Thyroid gland (tissue), 4 donors: ENCODE measurements at regions not wholly inside any gene's neighbourhood (a gene's known extent, or its start where the extent isn't known, plus 50 kb on each side); places are given as distances from the start of the nearest gene placed in this dataset.

Source experiments
- DNase-seq, 2 donors: peaks; one replicate each; pipeline ENCODE4 v3.0.0-alpha.2; 2019
- H3K27ac ChIP-seq, 3 donors: fragments of 200-600 bp; sonication (generic); 1 replicate in 2 of 3; 2 replicates in 1 of 3; pipeline ENCODE4 v1.5.1; 2016 to 2019; ENCODE audit warnings: mild to moderate bottlenecking in 1 of 3, moderate library complexity in 1 of 3
- H3K27me3 ChIP-seq: fragments of 200-600 bp; sonication (generic); one replicate; pipeline ENCODE4 v1.5.1; 2019
- H3K36me3 ChIP-seq, 2 donors: fragments of 200-600 bp; sonication (generic); one replicate each; pipeline ENCODE4 v1.5.1; 2016 to 2019
- H3K4me1 ChIP-seq, 2 donors: fragments of 200-600 bp; sonication (generic); one replicate each; pipeline ENCODE4 v1.5.1; 2017 to 2019
- H3K4me3 ChIP-seq, 3 donors: fragments of 200-600 bp; sonication (generic); replicated peaks in 1 of 3; 1 replicate in 2 of 3; 2 replicates in 1 of 3; pipeline ENCODE4 v1.5.1; 2016; ENCODE audit warnings: mild to moderate bottlenecking in 1 of 3
- H3K9me3 ChIP-seq: fragments of 200-600 bp; sonication (generic); one replicate; pipeline ENCODE4 v1.5.1; 2017
- CTCF ChIP-seq, 6 experiments: fragments of 200-600 bp in 3 of 6; fragments of 450-650 bp in 3 of 6; sonication (generic) in 3 of 6; IDR thresholded peaks; one replicate each; pipeline ENCODE4 v1.5.1; 2016 to 2019; ENCODE audit warnings: antibody characterized with exemption in 6 of 6, mild to moderate bottlenecking in 2 of 6, inconsistent platforms in 1 of 6, moderate library complexity in 1 of 6
- POLR2A ChIP-seq, 2 donors: fragments of 450-650 bp; IDR thresholded peaks; one replicate each; pipeline ENCODE4 v1.6.1; 2017; ENCODE audit warnings: antibody characterized with exemption in 2 of 2, mild to moderate bottlenecking in 2 of 2, moderate library complexity in 1 of 2
- WGBS, 2 donors: methylation state at CpG; one replicate each; pipeline ENCODE4 v1.1.5; 2017; 5-methylcytosine and 5-hydroxymethylcytosine counted together
- intact Hi-C: fragments of 100-400 bp; cut with DNase I; formaldehyde crosslinking; loops from one replicate; pipeline ENCODE4 v1.15.1; 2023

- Histone ChIP-seq H3K36me3 (no peaks in the 10 kb centered on the region), H3K4me1 (no peaks in the 10 kb centered on the region), H3K27me3 (no peaks in the 10 kb centered on the region), H3K27ac (no peak overlapping the region), H3K9me3 (no peaks in the 10 kb centered on the region), H3K4me3 (no peak overlapping the region)
- intact Hi-C loops: no loop called here
- TF ChIP-seq CTCF (IDR thresholded peaks at IDR 0.05) (no peak), POLR2A (IDR thresholded peaks at IDR 0.05) (no peak)
- WGBS, 2 donors: 77 to 86% methylated on average over 6 of the region's 6 CpGs
- no peak for DNase-seq
These were observed 350.1 kb downstream of the CBLN2 start for GRCh38 chr18:72194072-72194471.

- H3K4me1 ChIP-seq: no peaks in the 10 kb centered on the region
- 76 to 77% methylated on average over 2 of the region's 2 CpGs for WGBS, 2 donors
These were observed 356.2 kb downstream of the CBLN2 start for GRCh38 chr18:72187956-72188355.

GRCh38 chr18:72181241-72181764, 362.8 kb downstream of the CBLN2 start:
- Histone ChIP-seq H3K27ac (no peak overlapping the region), H3K9me3 (no peaks in the 10 kb centered on the region), H3K27me3 (no peaks in the 10 kb centered on the region), H3K4me3 (no peak overlapping the region), H3K36me3 (no peaks in the 10 kb centered on the region), H3K4me1 (no peaks in the 10 kb centered on the region)
- intact Hi-C loops: no loop called here
- no peak for DNase-seq
- TF ChIP-seq CTCF (IDR thresholded peaks at IDR 0.05) (no peak), POLR2A (IDR thresholded peaks at IDR 0.05) (no peak)
- 75 to 86% methylated on average over 4 of the region's 4 CpGs for WGBS, 2 donors

More at GRCh38 chr18:72187956-72188355, 356.2 kb downstream of the CBLN2 start:
- intact Hi-C loops: no loop called here
- Histone ChIP-seq H3K9me3 (no peaks in the 10 kb centered on the region), H3K27ac (no peak overlapping the region), H3K36me3 (no peaks in the 10 kb centered on the region), H3K27me3 (no peaks in the 10 kb centered on the region), H3K4me3 (no peak overlapping the region)
- TF ChIP-seq CTCF (IDR thresholded peaks at IDR 0.05) (no peak), POLR2A (IDR thresholded peaks at IDR 0.05) (no peak)
- no peak for DNase-seq

- intact Hi-C loops: no loop called here
- Histone ChIP-seq H3K27ac (no peak overlapping the region), H3K36me3 (no peaks in the 10 kb centered on the region), H3K9me3 (no peaks in the 10 kb centered on the region), H3K4me3 (no peak overlapping the region), H3K4me1 (no peaks in the 10 kb centered on the region), H3K27me3 (no peaks in the 10 kb centered on the region)
- TF ChIP-seq CTCF (IDR thresholded peaks at IDR 0.05): no peak
- TF ChIP-seq POLR2A (IDR thresholded peaks at IDR 0.05): no peak
- DNase-seq: no peak
These were observed 363.5 kb downstream of the CBLN2 start for GRCh38 chr18:72180689-72181088.

GRCh38 chr18:72174972-72175649, 369.0 kb downstream of the CBLN2 start:
- Histone ChIP-seq H3K27me3 (no peaks in the 10 kb centered on the region), H3K9me3 (no peaks in the 10 kb centered on the region), H3K4me1 (no peaks in the 10 kb centered on the region), H3K27ac (no peak overlapping the region), H3K36me3 (no peaks in the 10 kb centered on the region), H3K4me3 (no peak overlapping the region)
- 67 to 80% methylated on average over 3 of the region's 3 CpGs for WGBS, 2 donors
- DNase-seq: no peak
- no peak for TF ChIP-seq POLR2A (IDR thresholded peaks at IDR 0.05)
- TF ChIP-seq CTCF (IDR thresholded peaks at IDR 0.05): no peak
- intact Hi-C loops: no loop called here
